ENCODE measurements at regions not wholly inside any gene's neighbourhood (a gene's known extent, or its start where the extent isn't known, plus 50 kb on each side); places are given as distances from the start of the nearest gene placed in this dataset.
"Not testable (repeated sequence)": the region's sequence is repeated elsewhere in the genome, so short reads cannot be mapped to it uniquely, and the experiment has no call there.

GRCh38 chr11:29448246-29448877 is 568.5 kb downstream of the KCNA4 start:
- H3K27ac ChIP-seq (ENCODE audit: low read depth in 1 of 2, low read length in 1 of 2): no peak overlapping the region
- no peak for ATAC-seq (ENCODE audit: insufficient read depth, low FRiP score)
- TF ChIP-seq CTCF (IDR thresholded peaks at IDR 0.05; ENCODE audit: control extremely low read depth, extremely low read depth): no peak
- no peaks in the 10 kb centered on the region for H3K27me3 ChIP-seq (ENCODE audit: control insufficient read depth in 3 of 3, insufficient read depth in 3 of 3, low read length in 2 of 3)
- WGBS, 2 donors: 65 to 68% methylated on average over 3 of the region's 3 CpGs
- peaks cover 0 to 4% (median 0%) of the 10 kb centered on the region in 5 donors for H3K4me1 ChIP-seq (ENCODE audit: control insufficient read depth in 5 of 5, insufficient read depth in 5 of 5, low read length in 5 of 5)
- no peaks in the 10 kb centered on the region for H3K9me3 ChIP-seq (ENCODE audit: control insufficient read depth in 4 of 4, insufficient read depth in 3 of 4, low read length in 3 of 4)
- H3K4me3 ChIP-seq: no peak overlapping the region
- no peaks in the 10 kb centered on the region for H3K36me3 ChIP-seq (ENCODE audit: control insufficient read depth in 4 of 4, insufficient read depth in 4 of 4, low read length in 4 of 4)
- H3K9ac ChIP-seq (ENCODE audit: insufficient read depth in 1 of 2, low read length in 2 of 2): no peak overlapping the region
- peak; percentile 20 to 67 (median 44) for DNase-seq

GRCh38 chr11:29447821-29448220 is 569.0 kb downstream of the KCNA4 start:
- Histone ChIP-seq H3K9ac (ENCODE audit: insufficient read depth in 1 of 2, low read length in 2 of 2) (no peak overlapping the region), H3K4me1 (ENCODE audit: control insufficient read depth in 5 of 5, insufficient read depth in 5 of 5, low read length in 5 of 5) (peaks cover 0 to 4% (median 0%) of the 10 kb centered on the region in 5 donors), H3K27me3 (ENCODE audit: control insufficient read depth in 3 of 3, insufficient read depth in 3 of 3, low read length in 2 of 3) (no peaks in the 10 kb centered on the region), H3K4me3 (no peak overlapping the region), H3K9me3 (ENCODE audit: control insufficient read depth in 4 of 4, insufficient read depth in 3 of 4, low read length in 3 of 4) (no peaks in the 10 kb centered on the region), H3K27ac (ENCODE audit: low read depth in 1 of 2, low read length in 1 of 2) (no peak overlapping the region), H3K36me3 (ENCODE audit: control insufficient read depth in 4 of 4, insufficient read depth in 4 of 4, low read length in 4 of 4) (no peaks in the 10 kb centered on the region)
- DNase-seq: no peak
- TF ChIP-seq CTCF (IDR thresholded peaks at IDR 0.05; ENCODE audit: control extremely low read depth, extremely low read depth): no peak
- ATAC-seq (ENCODE audit: insufficient read depth, low FRiP score): no peak
- WGBS, 2 donors: 72 to 78% methylated on average over 1 of the region's 1 CpG

- TF ChIP-seq CTCF (IDR thresholded peaks at IDR 0.05; ENCODE audit: control extremely low read depth, extremely low read depth): no peak
- Histone ChIP-seq H3K9ac (ENCODE audit: insufficient read depth in 1 of 2, low read length in 2 of 2) (no peak overlapping the region), H3K9me3 (ENCODE audit: control insufficient read depth in 4 of 4, insufficient read depth in 3 of 4, low read length in 3 of 4) (peaks cover 0 to 1% (median 0%) of the 10 kb centered on the region in 4 donors), H3K4me1 (ENCODE audit: control insufficient read depth in 5 of 5, insufficient read depth in 5 of 5, low read length in 5 of 5) (no peaks in the 10 kb centered on the region), H3K27me3 (ENCODE audit: control insufficient read depth in 3 of 3, insufficient read depth in 3 of 3, low read length in 2 of 3) (no peaks in the 10 kb centered on the region), H3K27ac (ENCODE audit: low read depth in 1 of 2, low read length in 1 of 2) (no peak overlapping the region), H3K4me3 (no peak overlapping the region), H3K36me3 (ENCODE audit: control insufficient read depth in 4 of 4, insufficient read depth in 4 of 4, low read length in 4 of 4) (no peaks in the 10 kb centered on the region)
- ATAC-seq (ENCODE audit: insufficient read depth, low FRiP score) (no peak), DNase-seq (no peak)
- 90% methylated on average over 7 of the region's 7 CpGs for WGBS, 2 donors
Observed at GRCh38 chr11:29446132-29446531, 570.7 kb downstream of the KCNA4 start.

GRCh38 chr11:29445191-29445590 is 571.6 kb downstream of the KCNA4 start:
- not testable (repeated sequence) for H3K9ac ChIP-seq (ENCODE audit: insufficient read depth in 1 of 2, low read length in 2 of 2)

More at GRCh38 chr11:29445191-29445590, 571.6 kb downstream of the KCNA4 start:
- not testable (repeated sequence) for DNase-seq; H3K4me1 ChIP-seq (ENCODE audit: control insufficient read depth in 5 of 5, insufficient read depth in 5 of 5, low read length in 5 of 5); H3K27me3 ChIP-seq (ENCODE audit: control insufficient read depth in 3 of 3, insufficient read depth in 3 of 3, low read length in 2 of 3); H3K36me3 ChIP-seq (ENCODE audit: control insufficient read depth in 4 of 4, insufficient read depth in 4 of 4, low read length in 4 of 4); H3K4me3 ChIP-seq; H3K27ac ChIP-seq (ENCODE audit: low read depth in 1 of 2, low read length in 1 of 2); H3K9me3 ChIP-seq (ENCODE audit: control insufficient read depth in 4 of 4, insufficient read depth in 3 of 4, low read length in 3 of 4); ATAC-seq (ENCODE audit: insufficient read depth, low FRiP score)
- WGBS, 2 donors: 85 to 89% methylated on average over 3 of the region's 3 CpGs

All from lung (tissue), 11 donors.